ENCODE measurements at regions not wholly inside any gene's neighbourhood (a gene's known extent, or its start where the extent isn't known, plus 50 kb on each side); places are given as distances from the start of the nearest gene placed in this dataset.

- TF ChIP-seq CTCF (conservative IDR thresholded peaks at IDR 0.05; ENCODE audit: low read depth, low read length) (no peak), EZH2 (IDR thresholded peaks at IDR 0.05; ENCODE audit: borderline replicate concordance, low read depth, low read length, poor library complexity, severe bottlenecking) (no peak)
These were observed 710.2 kb upstream of the POU3F2 start for GRCh38 chr6:98124171-98124570.
